HG02571 (cell line): ENCODE measurements at regions not wholly inside any gene's neighbourhood (a gene's known extent, or its start where the extent isn't known, plus 50 kb on each side); places are given as distances from the start of the nearest gene placed in this dataset.

ENCODE experiments used
- ATAC-seq: cut with Tn5 transposase; IDR thresholded peaks from one replicate; pipeline ENCODE4 v1.9.1; 2021; ENCODE audit warnings: mild to moderate bottlenecking, moderate library complexity; ENCODE audit not compliant: unreplicated experiment

DNA sequence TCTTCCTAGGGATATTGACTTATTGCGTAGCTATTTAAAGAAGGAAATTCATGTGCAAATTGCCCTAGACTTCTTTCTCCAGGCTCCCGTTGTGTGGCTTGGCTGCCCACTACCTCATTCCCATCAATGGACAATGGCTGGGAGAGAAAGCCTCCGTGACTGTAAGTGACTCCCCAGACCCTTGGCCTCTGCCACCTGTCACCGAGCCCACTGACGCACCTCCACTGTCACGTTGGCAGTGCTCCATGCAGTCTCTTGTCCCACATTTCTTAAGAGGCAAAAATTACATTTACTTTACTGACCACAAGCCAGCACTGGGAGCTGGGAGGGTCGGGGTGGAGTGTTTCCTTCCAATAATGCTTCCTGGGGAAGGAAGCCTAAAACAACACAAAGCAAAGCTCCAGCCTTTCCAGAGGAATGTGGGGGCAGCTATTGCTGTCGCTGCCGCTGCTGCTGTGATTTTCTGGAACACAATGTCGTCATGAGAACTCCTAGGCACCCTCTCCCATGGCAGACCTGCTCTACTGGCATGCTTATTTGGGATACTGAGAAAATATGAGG, 89.7 kb upstream of the STEAP1B start:
- ATAC-seq = no peak

GRCh38 chr7:22588351-22588750, 88.4 kb upstream of the STEAP1B start:
- ATAC-seq = no peak

DNA sequence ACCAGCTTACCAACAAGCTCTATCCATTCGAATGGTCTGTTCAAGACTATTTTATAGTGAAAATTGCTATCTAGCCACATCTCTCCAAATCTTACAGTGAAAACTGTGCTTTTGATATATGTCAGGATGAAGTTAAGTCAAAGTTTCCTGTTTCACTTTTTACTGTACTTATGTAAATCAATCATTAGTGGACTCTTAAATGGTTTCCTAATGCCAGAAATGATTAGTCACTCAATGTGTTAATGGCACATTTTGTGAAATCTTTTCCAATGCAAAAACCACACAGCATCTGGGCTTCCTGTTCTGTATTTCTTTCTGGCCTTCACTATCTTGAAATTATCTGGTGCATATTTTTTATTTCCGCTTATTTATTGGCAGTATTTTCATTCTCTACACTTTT, 87.3 kb upstream of the STEAP1B start:
- ATAC-seq = no peak

- ATAC-seq = no peak
Measured at GRCh38 chr7:22586786-22587140, 86.8 kb upstream of the STEAP1B start.

- no peak for ATAC-seq
Measured at GRCh38 chr7:22586101-22586785, 86.3 kb upstream of the STEAP1B start.

DNA sequence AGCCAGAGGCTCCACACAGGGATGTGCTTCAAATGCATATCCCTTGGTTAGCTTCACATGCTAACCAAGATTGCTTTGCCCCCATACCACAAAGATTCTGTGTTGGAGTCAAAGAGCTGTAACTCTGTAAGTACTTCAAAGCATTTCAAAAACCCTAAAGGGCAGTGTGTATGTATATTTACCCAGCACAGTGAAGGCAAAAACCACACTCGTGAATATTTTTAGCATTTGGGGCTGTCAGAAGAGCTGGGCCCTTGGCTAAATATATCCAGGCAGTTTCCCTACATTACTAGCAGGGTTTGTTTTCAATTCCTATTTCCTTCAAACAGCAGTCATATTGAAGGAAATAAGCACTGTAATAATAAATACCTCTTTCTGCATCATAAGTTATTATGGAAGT, 84.2 kb upstream of the STEAP1B start:
- peak; percentile 66 for ATAC-seq

- no peak for ATAC-seq
Measured at GRCh38 chr7:22582863-22583622, 83.1 kb upstream of the STEAP1B start.

GRCh38 chr7:22581099-22581498, 81.1 kb upstream of the STEAP1B start:
- no peak for ATAC-seq

DNA sequence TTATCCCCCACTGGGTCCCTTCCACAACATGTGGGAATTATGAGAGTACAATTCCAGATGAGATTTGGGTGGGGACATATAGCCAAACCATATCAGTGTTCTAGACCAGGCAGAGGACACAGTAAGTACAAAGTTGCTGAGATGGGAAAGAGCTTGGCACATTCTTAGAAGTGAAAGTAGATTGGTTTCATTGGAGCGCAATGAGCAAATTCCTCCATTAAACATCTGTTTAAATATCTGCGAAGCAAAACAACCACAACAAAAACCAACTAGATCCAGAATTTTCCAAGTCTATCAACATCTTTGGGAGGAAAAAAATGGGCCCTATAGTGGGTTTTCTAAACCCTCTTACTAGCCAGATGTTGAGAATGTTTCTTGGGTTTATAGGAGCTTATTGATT, 80.0 kb upstream of the STEAP1B start:
- ATAC-seq = no peak

DNA sequence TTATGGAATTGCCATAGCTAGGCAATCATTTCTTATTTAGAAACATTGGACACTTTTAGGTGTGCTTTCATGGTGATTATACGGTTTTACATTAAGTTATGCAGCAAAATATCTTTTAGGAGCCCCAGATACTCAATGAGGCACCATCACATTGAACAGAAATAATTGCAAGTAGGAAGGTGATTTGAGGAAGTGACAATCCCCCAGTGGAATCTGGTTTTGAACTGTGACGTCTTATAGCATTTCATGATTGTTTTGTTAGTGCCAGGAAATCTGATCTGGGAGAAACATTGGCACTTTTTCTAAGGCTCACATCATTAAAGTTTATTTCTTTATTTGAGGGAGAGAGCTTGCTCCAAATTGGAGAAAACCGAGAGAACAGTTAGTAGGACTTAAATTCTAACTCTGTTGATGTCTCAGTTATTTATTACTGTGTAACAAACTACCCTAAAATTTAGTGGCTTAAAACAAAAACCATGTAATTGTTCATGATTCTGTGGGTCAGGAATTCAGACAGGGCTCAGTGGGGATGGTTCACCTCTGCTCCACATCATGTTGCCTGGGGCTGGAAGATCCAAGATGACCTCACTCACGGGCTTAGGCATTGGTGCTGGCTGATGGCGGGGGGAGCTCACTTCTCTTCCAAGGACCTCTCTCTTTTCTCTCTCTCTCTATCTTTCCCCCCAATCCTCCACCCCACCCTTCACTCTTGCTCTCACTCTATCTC, 78.2 kb upstream of the STEAP1B start:
- ATAC-seq = no peak

GRCh38 chr7:22577470-22578001, 77.5 kb upstream of the STEAP1B start:
- no peak for ATAC-seq

- no peak for ATAC-seq
Measured at GRCh38 chr7:22576612-22577469, 76.9 kb upstream of the STEAP1B start.

- ATAC-seq = no peak
Measured at GRCh38 chr7:22574754-22575520, 74.9 kb upstream of the STEAP1B start.

GRCh38 chr7:22572937-22573336, 72.9 kb upstream of the STEAP1B start:
- ATAC-seq = no peak

GRCh38 chr7:22572292-22572691, 72.3 kb upstream of the STEAP1B start:
- no peak for ATAC-seq

GRCh38 chr7:22571766-22572165, 71.8 kb upstream of the STEAP1B start:
- no peak for ATAC-seq

DNA sequence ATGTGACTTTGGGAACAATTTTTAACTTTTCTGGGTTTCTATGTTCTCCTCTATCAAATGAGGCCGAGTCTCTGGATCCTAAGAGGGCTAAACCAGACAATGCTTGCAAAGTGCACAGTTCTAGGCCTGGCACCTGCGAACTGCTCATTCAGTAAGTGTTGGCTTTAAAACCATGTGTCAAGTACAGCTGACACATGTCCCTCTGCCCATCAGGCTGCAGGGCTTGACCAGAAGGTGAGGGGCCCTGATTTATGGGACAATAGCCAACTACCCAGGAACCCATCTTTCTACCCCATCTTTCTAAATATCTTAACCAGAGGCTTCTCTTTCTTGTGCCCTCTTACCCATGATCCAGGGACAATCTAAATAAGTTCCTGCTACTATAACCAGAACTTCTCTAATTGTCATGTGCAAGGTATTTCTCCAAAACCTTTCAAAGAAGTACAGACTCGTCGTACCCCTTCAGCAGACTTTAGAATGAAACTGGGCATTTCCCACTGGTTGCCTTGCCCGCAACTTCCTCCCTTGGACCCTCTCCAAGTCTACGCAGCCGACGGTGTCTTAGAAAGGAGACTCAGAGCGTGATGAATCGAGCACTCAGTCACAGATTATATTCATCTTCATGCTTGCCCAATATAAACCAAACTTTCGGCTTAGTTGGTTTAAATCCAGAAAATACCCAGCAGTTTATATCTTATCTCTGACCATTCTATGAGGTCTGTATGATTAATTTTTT, 69.8 kb upstream of the STEAP1B start:
- ATAC-seq = no peak

DNA sequence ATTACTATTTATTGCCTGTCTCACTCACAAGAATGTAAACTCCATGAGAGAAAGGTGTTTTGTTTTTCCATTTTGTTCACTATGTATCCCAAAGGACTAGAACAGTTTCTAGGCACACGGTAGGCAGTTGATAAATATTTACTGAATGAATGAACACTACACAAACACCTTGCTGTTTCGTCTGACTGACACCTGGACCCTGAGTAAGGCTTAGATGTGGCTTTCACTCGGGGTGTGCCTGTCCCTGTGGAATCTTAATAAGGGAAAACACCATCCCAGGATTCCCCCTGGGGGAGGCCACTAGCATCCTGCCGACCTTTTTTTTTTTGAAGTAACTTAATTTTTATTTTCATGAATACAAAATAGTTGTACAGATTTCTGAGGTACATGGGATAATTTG, 66.6 kb upstream of the STEAP1B start:
- no peak for ATAC-seq

DNA sequence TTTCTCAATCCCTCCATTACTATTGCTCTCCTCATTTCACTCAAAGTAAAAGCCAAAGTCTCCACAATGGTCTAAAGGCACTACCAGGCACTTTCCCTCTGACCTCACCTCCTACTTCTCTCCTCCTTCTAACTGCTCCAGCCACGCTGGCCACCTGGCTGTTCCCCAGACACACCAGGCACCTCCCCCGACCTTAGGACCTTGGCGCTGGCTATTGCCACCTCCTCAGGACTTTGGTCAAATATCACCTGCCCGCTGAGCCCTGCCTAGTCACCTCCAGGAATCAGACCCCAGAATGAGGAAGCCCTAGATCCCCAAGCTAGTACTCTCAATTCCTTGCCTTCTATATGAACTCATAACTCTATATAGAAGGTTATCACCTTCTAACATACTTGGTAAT, 66.2 kb upstream of the STEAP1B start:
- ATAC-seq = no peak
